Hepatocyte (in vitro differentiated cells): ENCODE measurements at regions not wholly inside any gene's neighbourhood (a gene's known extent, or its start where the extent isn't known, plus 50 kb on each side); places are given as distances from the start of the nearest gene placed in this dataset.
"Not testable (repeated sequence)": the region's sequence is repeated elsewhere in the genome, so short reads cannot be mapped to it uniquely, and the experiment has no call there.

Source experiments
- DNase-seq: peaks from one replicate; pipeline ENCODE4 v3.0.0-alpha.2; 2016; ENCODE audit warnings: low spot score
- H2AFZ ChIP-seq: fragments of 200-600 bp; sonication (generic); 2 replicates; pipeline ENCODE4 v1.6.0; 2016; ENCODE audit warnings: antibody characterized with exemption, mild to moderate bottlenecking
- H3K27ac ChIP-seq: fragments of 200-600 bp; sonication (generic); 2 replicates; pipeline ENCODE4 v1.5.1; 2016; ENCODE audit warnings: mild to moderate bottlenecking
- H3K27me3 ChIP-seq: fragments of 200-600 bp; sonication (generic); 2 replicates; pipeline ENCODE4 v1.6.1; 2016
- H3K36me3 ChIP-seq: fragments of 200-600 bp; sonication (generic); replicated peaks from 2 replicates; pipeline ENCODE4 v1.5.1; 2016; ENCODE audit warnings: low read depth; ENCODE audit not compliant: insufficient read depth
- H3K4me1 ChIP-seq: fragments of 200-600 bp; sonication (generic); 2 replicates; pipeline ENCODE4 v1.5.1; 2016; ENCODE audit warnings: mild to moderate bottlenecking, moderate library complexity; ENCODE audit not compliant: insufficient read depth
- H3K4me2 ChIP-seq: fragments of 200-600 bp; sonication (generic); 2 replicates; pipeline ENCODE4 v1.6.0; 2016
- H3K4me3 ChIP-seq: fragments of 200-600 bp; sonication (generic); 2 replicates; pipeline ENCODE4 v1.5.1; 2016; ENCODE audit warnings: mild to moderate bottlenecking
- H3K79me2 ChIP-seq: fragments of 200-600 bp; sonication (generic); 2 replicates; pipeline ENCODE4 v1.6.0; 2017; ENCODE audit warnings: mild to moderate bottlenecking
- H3K9me2 ChIP-seq: fragments of 200-600 bp; sonication (generic); replicated peaks from 2 replicates; pipeline ENCODE4 v1.6.0; 2017; ENCODE audit warnings: mild to moderate bottlenecking; ENCODE audit not compliant: insufficient read depth
- H3K9me3 ChIP-seq: fragments of 200-600 bp; sonication (generic); 2 replicates; pipeline ENCODE4 v1.5.1; 2016; ENCODE audit warnings: low read depth, mild to moderate bottlenecking
- H4K20me1 ChIP-seq: fragments of 200-600 bp; sonication (generic); 2 replicates; pipeline ENCODE4 v1.6.0; 2016; ENCODE audit warnings: mild to moderate bottlenecking; ENCODE audit not compliant: insufficient read depth, poor library complexity, severe bottlenecking
- CTCF ChIP-seq: fragments of 200-600 bp; sonication (generic); IDR thresholded peaks from 2 replicates; pipeline ENCODE4 v1.5.1; 2016; ENCODE audit warnings: antibody characterized with exemption, mild to moderate bottlenecking; ENCODE audit not compliant: poor library complexity
- EZH2 ChIP-seq: fragments of 200-600 bp; sonication (generic); IDR thresholded peaks from 2 replicates; pipeline ENCODE4 v1.6.1; 2016; ENCODE audit warnings: antibody characterized with exemption, mild to moderate bottlenecking, borderline replicate concordance
- EZH2phosphoT487 ChIP-seq: fragments of 200-600 bp; sonication (generic); IDR thresholded peaks from one replicate; pipeline ENCODE4 v1.6.1; 2018; ENCODE audit warnings: antibody characterized with exemption, mild to moderate bottlenecking, low read depth, moderate library complexity; ENCODE audit not compliant: unreplicated experiment, severe bottlenecking
- WGBS: methylation state at CpG from one replicate; pipeline ENCODE4 v1.1.6; 2016; ENCODE audit warnings: low lambda C conversion rate; ENCODE audit errors: missing lambda C conversion rate; 5-methylcytosine and 5-hydroxymethylcytosine counted together

GRCh38 chr9:26667882-26668281 is 224.7 kb downstream of the CAAP1 start:
- Histone ChIP-seq H3K36me3 (no peaks in the 10 kb centered on the region), H3K4me2 (no peak overlapping the region), H3K4me1 (no peaks in the 10 kb centered on the region), H3K9me3 (no peaks in the 10 kb centered on the region), H4K20me1 (no peaks in the 10 kb centered on the region), H3K9me2 (no peaks in the 10 kb centered on the region), H3K4me3 (no peak overlapping the region), H3K27ac (no peak overlapping the region), H2AFZ (no peak overlapping the region), H3K27me3 (no peaks in the 10 kb centered on the region), H3K79me2 (no peaks in the 10 kb centered on the region)
- no peak for TF ChIP-seq CTCF
- no peak for TF ChIP-seq EZH2
- no peak for TF ChIP-seq EZH2phosphoT487
- 90% methylated on average over 1 of the region's 1 CpG for WGBS
- DNase-seq: no peak

GRCh38 chr9:26665666-26666065 is 226.9 kb downstream of the CAAP1 start:
- Histone ChIP-seq H4K20me1 (no peaks in the 10 kb centered on the region), H3K36me3 (no peaks in the 10 kb centered on the region), H3K27ac (no peak overlapping the region), H3K27me3 (no peaks in the 10 kb centered on the region), H3K4me3 (no peak overlapping the region), H3K79me2 (no peaks in the 10 kb centered on the region), H3K4me1 (no peaks in the 10 kb centered on the region), H3K9me3 (no peaks in the 10 kb centered on the region), H2AFZ (no peak overlapping the region), H3K4me2 (no peak overlapping the region), H3K9me2 (no peaks in the 10 kb centered on the region)
- no peak for DNase-seq
- TF ChIP-seq EZH2phosphoT487: no peak
- no peak for TF ChIP-seq EZH2
- no peak for TF ChIP-seq CTCF
- 58% methylated on average over 3 of the region's 3 CpGs for WGBS

GRCh38 chr9:26664087-26664773 is 228.4 kb downstream of the CAAP1 start:
- H3K36me3 ChIP-seq, H3K9me2 ChIP-seq, H3K4me3 ChIP-seq, H3K79me2 ChIP-seq, H2AFZ ChIP-seq, H4K20me1 ChIP-seq, H3K27me3 ChIP-seq, H3K9me3 ChIP-seq, H3K27ac ChIP-seq, DNase-seq, H3K4me2 ChIP-seq, H3K4me1 ChIP-seq: not testable (repeated sequence)
- 96% methylated on average over 9 of the region's 49 CpGs for WGBS

GRCh38 chr9:26662476-26662875 is 230.1 kb downstream of the CAAP1 start:
- no peak overlapping the region for H2AFZ ChIP-seq
- H3K4me3 ChIP-seq: no peak overlapping the region
- no peaks in the 10 kb centered on the region for H3K36me3 ChIP-seq
- H3K27ac ChIP-seq: no peak overlapping the region
- H3K9me2 ChIP-seq: no peaks in the 10 kb centered on the region
- H3K79me2 ChIP-seq: no peaks in the 10 kb centered on the region
- no peaks in the 10 kb centered on the region for H3K4me1 ChIP-seq
- no peaks in the 10 kb centered on the region for H3K27me3 ChIP-seq
- DNase-seq: no peak
- no peaks in the 10 kb centered on the region for H4K20me1 ChIP-seq
- TF ChIP-seq EZH2phosphoT487 (no peak), EZH2 (no peak), CTCF (no peak)
- 80% methylated on average over 1 of the region's 1 CpG for WGBS
- no peak overlapping the region for H3K4me2 ChIP-seq
- H3K9me3 ChIP-seq: no peaks in the 10 kb centered on the region
